T-cell (primary cell): ENCODE measurements at regions not wholly inside any gene's neighbourhood (a gene's known extent, or its start where the extent isn't known, plus 50 kb on each side); places are given as distances from the start of the nearest gene placed in this dataset.

ENCODE experiments used
- ATAC-seq, 4 experiments: fragments of 200-7000 bp in 3 of 4; fragments of 150-1000 bp in 1 of 4; cut with Tn5 transposase; replicated peaks in 1 of 4; 1 replicate in 3 of 4; 2 replicates in 1 of 4; pipeline ENCODE4 v1.10.0; 2021; ENCODE audit warnings: moderate library complexity in 3 of 4, mild to moderate bottlenecking in 2 of 4, moderate number of reproducible peaks in 1 of 4
- CTCF ChIA-PET, 2 donors: fragments of 300-600 bp; sonication (Branson Sonifier 250); formaldehyde crosslinking; loops; one replicate each; lab custom pipeline; 2022; ENCODE audit warnings: antibody characterized with exemption in 2 of 2; lab: Charles Lee
- POLR2A ChIA-PET, 2 donors: fragments of 300-600 bp; sonication (Branson Sonifier 250); formaldehyde crosslinking; loops; one replicate each; lab custom pipeline; 2022; ENCODE audit warnings: antibody characterized with exemption in 2 of 2; lab: Charles Lee
- DNase-seq, 35 experiments: peaks; one replicate each; pipeline versions ENCODE4 v3.0.0 to v3.0.0-alpha.2; 2013 to 2023
- H3K27ac ChIP-seq: one replicate; pipeline ENCODE4 v1.5.1; 2013; ENCODE audit warnings: low read length
- H3K27me3 ChIP-seq, 2 experiments: replicated peaks in 1 of 2; 1 replicate in 1 of 2; 2 replicates in 1 of 2; pipeline versions ENCODE4 v1.6.1 to v1.7.0; 2013; ENCODE audit warnings: low read length in 1 of 2, mixed read lengths in 1 of 2; ENCODE audit not compliant: control insufficient read depth in 2 of 2, insufficient read depth in 2 of 2; ENCODE audit errors: extremely low read depth in 1 of 2
- H3K36me3 ChIP-seq, 2 donors: 1 replicate in 1 of 2; 2 replicates in 1 of 2; pipeline versions ENCODE4 v1.6.1 to v1.7.0; 2013; ENCODE audit warnings: low read length in 1 of 2; ENCODE audit not compliant: control insufficient read depth in 2 of 2, insufficient read depth in 1 of 2; ENCODE audit errors: extremely low read depth in 1 of 2
- H3K4me1 ChIP-seq, 2 experiments: 1 replicate in 1 of 2; 2 replicates in 1 of 2; pipeline versions ENCODE4 v1.6.1 to v1.7.0; 2013; ENCODE audit warnings: low read length in 2 of 2, mixed read lengths in 1 of 2; ENCODE audit not compliant: insufficient read depth in 2 of 2, control insufficient read depth in 1 of 2; ENCODE audit errors: extremely low read depth in 1 of 2
- H3K4me3 ChIP-seq, 2 donors: 1 replicate in 1 of 2; 2 replicates in 1 of 2; pipeline versions ENCODE4 v1.5.1 to v1.7.0; 2013; ENCODE audit warnings: mild to moderate bottlenecking in 2 of 2, low read length in 1 of 2, moderate library complexity in 1 of 2; ENCODE audit not compliant: control insufficient read depth in 1 of 2; ENCODE audit errors: extremely low read depth in 1 of 2
- H3K9me3 ChIP-seq: 2 replicates; pipeline ENCODE4 v1.7.0; 2013
- H3K27ac Mint-ChIP-seq, 2 donors: one replicate each; pipeline ENCODE4 v1.8.0; 2020 to 2021; ENCODE audit warnings: mild to moderate bottlenecking in 2 of 2, mixed read lengths in 2 of 2
- H3K27me3 Mint-ChIP-seq, 2 donors: one replicate each; pipeline ENCODE4 v1.8.0; 2021 to 2022; ENCODE audit warnings: mixed read lengths in 2 of 2
- H3K36me3 Mint-ChIP-seq: one replicate; pipeline ENCODE4 v1.8.0; 2021; ENCODE audit warnings: mixed read lengths
- H3K4me1 Mint-ChIP-seq, 3 donors: one replicate each; pipeline ENCODE4 v1.8.0; 2020 to 2022; ENCODE audit warnings: mixed read lengths in 3 of 3, mild to moderate bottlenecking in 1 of 3
- H3K4me3 Mint-ChIP-seq, 3 donors: one replicate each; pipeline ENCODE4 v1.8.0; 2020 to 2022; ENCODE audit warnings: mild to moderate bottlenecking in 3 of 3, mixed read lengths in 3 of 3, moderate library complexity in 3 of 3
- H3K9me3 Mint-ChIP-seq, 3 donors: one replicate each; pipeline ENCODE4 v1.8.0; 2020 to 2022; ENCODE audit warnings: mixed read lengths in 3 of 3
- WGBS: methylation state at CpG from one replicate; pipeline ENCODE4 v1.1.5; 2013; ENCODE audit warnings: missing lambda C conversion rate; ENCODE audit not compliant: insufficient coverage; 5-methylcytosine and 5-hydroxymethylcytosine counted together

DNA sequence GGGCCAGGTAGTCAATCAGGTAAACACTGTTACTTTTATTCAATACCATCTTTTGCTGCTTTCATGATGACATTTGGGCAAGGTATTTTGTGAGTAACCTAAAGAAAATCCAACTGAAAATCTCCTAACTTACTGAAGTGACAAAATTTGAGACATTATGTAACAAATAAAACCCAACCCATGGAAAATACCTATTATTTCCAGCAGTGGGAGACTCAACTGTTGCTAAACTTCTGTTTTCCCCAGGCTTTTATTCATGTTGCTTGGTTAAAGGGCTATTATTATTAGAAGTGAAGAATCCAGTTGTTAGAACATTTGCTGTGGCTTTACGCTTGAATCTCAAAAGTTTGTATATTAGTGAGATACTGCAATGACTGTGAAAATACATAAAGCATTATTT, 215.9 kb downstream of the MDFIC start:
- Mint-ChIP-seq H3K9me3 (peaks cover 0 to 6% (median 4%) of the 10 kb centered on the region in 3 donors), H3K27ac (no peak overlapping the region), H3K36me3 (no peaks in the 10 kb centered on the region), H3K27me3 (no peaks in the 10 kb centered on the region), H3K4me1 (peaks cover 25 to 32% (median 29%) of the 10 kb centered on the region in 3 donors), H3K4me3 (no peak overlapping the region)
- Histone ChIP-seq H3K27ac (no peak overlapping the region), H3K4me1 (peaks cover 8 to 26% of the 10 kb centered on the region in 2 experiments), H3K9me3 (no peaks in the 10 kb centered on the region), H3K36me3 (no peaks in the 10 kb centered on the region), H3K27me3 (no peaks in the 10 kb centered on the region), H3K4me3 (no peak overlapping the region)
- no peak for ATAC-seq
- CTCF ChIA-PET = no interaction called here
- POLR2A ChIA-PET = no interaction called here
- DNase-seq = no peak
- WGBS = no CpG with 5 or more reads among the region's 1 CpG

DNA sequence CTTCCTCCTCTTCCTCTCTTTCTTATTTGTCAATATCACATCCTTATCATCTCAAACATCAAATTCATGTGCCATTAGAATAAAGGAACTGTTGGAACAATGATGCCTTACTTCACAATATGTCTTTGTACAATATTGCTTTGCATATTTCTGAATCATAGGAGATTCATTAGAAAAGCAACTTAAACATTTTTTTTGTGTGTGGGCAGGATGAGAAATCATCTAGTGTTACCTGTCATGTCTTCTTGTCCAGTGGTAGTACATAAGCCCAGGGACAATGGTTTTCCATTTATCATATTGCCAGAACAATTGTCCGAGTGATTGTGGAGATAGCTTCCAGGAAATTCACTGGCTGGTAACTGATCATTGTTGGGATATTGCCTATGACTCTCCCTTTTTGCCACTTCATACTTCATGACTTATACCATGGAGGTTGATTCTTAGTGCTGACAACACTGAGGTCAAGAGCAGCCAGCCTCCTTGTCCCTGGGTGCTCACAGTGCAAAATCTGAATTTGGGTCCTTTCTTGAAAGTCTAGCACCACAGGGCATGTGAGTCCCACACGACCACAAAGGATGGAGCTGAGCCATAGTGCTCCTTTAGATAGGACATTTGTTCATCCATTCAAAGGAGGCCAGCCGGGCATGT, 215.0 kb downstream of the MDFIC start:
- Mint-ChIP-seq H3K36me3 (no peaks in the 10 kb centered on the region), H3K27me3 (no peaks in the 10 kb centered on the region), H3K4me1 (peaks cover 25 to 35% (median 29%) of the 10 kb centered on the region in 3 donors), H3K4me3 (peak overlapping the region in 1 of 3 donors; percentile 28), H3K27ac (peak overlapping the region; percentile 40 to 66), H3K9me3 (peaks cover 0 to 10% (median 4%) of the 10 kb centered on the region in 3 donors)
- WGBS = 67% methylated on average over 1 of the region's 3 CpGs
- Histone ChIP-seq H3K36me3 (no peaks in the 10 kb centered on the region), H3K4me1 (peaks cover 8 to 26% of the 10 kb centered on the region in 2 experiments), H3K27ac (peak overlapping the region; percentile 34), H3K27me3 (no peaks in the 10 kb centered on the region), H3K4me3 (no peak overlapping the region), H3K9me3 (no peaks in the 10 kb centered on the region)
- DNase-seq (no peak), ATAC-seq (no peak)
- ChIA-PET CTCF (no interaction called here), POLR2A (no interaction called here)

DNA sequence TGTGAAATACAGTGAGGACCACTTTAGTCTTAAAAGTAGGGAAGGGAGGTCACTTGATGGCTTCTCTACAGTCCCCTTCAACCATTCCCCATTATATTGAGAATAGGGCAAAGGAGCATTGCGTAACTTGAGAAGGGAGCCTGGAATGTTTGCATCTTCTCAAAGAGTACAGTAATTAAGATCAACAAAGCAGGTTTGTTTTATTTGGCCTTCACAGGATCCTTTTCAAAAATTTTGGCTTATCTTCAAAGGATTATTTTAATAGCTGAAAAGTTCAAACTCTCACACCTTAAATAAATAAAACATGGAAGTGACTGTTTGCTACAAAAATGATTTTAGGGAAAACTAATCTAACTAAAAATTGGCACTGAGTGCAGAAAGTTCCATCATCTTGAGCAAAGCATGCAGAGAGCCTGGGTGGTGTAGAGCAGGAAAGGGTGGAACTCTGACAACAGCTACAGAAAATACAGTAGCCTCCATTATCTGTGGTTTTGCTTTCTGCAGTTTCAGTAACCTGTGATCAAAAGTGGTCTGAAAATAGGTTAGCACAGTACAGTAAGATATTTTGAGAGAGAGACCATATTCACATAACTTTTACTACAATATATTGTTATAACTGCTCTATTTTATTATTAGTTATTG, 214.0 kb downstream of the MDFIC start:
- H3K9me3 ChIP-seq = no peaks in the 10 kb centered on the region
- ChIA-PET CTCF (no interaction called here), POLR2A (no interaction called here)
- Mint-ChIP-seq H3K27ac (peak overlapping the region in 1 of 2 donors; percentile 71), H3K9me3 (peaks cover 0 to 11% (median 4%) of the 10 kb centered on the region in 3 donors), H3K4me3 (peak overlapping the region in 1 of 3 donors; percentile 18), H3K36me3 (no peaks in the 10 kb centered on the region), H3K27me3 (no peaks in the 10 kb centered on the region), H3K4me1 (peaks cover 25 to 35% (median 29%) of the 10 kb centered on the region in 3 donors)
- DNase-seq = peak in 1 of 35 experiments; percentile 25
- WGBS = no CpG with 5 or more reads among the region's 1 CpG
- H3K4me3 ChIP-seq = no peak overlapping the region
- H3K27ac ChIP-seq = peak overlapping the region; percentile 34
- H3K4me1 ChIP-seq = peaks cover 8 to 26% of the 10 kb centered on the region in 2 experiments
- H3K27me3 ChIP-seq = no peaks in the 10 kb centered on the region
- peak in 3 of 4 experiments; percentile 77 to 86 (median 84) for ATAC-seq
- H3K36me3 ChIP-seq = no peaks in the 10 kb centered on the region

DNA sequence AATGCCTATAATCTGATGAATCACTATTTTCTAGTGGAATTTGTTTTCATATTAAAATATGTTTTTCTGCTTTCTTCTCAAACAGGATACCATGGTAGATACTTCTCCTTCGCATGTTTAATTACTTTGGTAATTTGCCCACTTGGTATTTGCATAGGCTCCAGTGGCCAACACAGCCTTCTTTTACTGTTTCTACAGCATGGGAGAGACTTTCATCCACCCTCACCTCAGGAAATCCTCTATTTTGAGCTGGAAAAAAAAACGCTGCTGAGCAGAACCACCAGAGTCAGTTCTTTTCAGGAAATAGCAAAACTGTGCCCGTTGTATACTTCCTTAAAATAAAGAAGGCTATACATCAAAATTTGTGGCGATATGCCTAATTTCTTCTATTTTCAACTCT, 213.3 kb downstream of the MDFIC start:
- Histone ChIP-seq H3K36me3 (no peaks in the 10 kb centered on the region), H3K4me3 (no peak overlapping the region), H3K27ac (no peak overlapping the region), H3K4me1 (peaks cover 8 to 26% of the 10 kb centered on the region in 2 experiments), H3K9me3 (no peaks in the 10 kb centered on the region), H3K27me3 (no peaks in the 10 kb centered on the region)
- ATAC-seq (no peak), DNase-seq (no peak)
- Mint-ChIP-seq H3K27ac (peak overlapping the region in 1 of 2 donors; percentile 32), H3K9me3 (peaks cover 0 to 11% (median 4%) of the 10 kb centered on the region in 3 donors), H3K36me3 (no peaks in the 10 kb centered on the region), H3K27me3 (no peaks in the 10 kb centered on the region), H3K4me1 (peaks cover 25 to 35% (median 29%) of the 10 kb centered on the region in 3 donors), H3K4me3 (peak overlapping the region in 1 of 3 donors; percentile 18)
- ChIA-PET CTCF (no interaction called here), POLR2A (interaction anchor here in 1 of 2 donors (0.5 kb wide), 1 partner anchor 998 kb away, joined by 6 read pairs; no protein-coding TSS in a partner anchor)
- no CpG with 5 or more reads among the region's 4 CpGs for WGBS

DNA sequence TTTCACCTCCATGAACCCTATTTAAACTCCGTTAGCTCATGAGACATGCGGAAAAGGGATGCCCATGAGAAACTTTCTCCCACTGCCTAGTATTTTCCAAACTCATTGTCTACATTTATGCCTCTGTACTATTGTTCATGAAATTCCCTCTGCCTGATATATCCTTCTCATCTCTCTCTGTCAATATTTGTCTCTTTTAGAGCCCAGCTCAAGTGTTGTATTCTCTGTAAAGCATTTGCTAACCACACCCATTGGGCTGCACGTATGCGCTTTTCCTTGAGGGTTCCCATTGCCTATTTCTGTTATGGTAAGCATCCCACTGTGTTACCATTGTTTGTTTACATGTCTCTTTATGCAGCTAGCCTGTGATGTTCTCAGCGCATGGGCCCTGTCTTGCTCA, 211.4 kb downstream of the MDFIC start:
- 98% methylated on average over 4 of the region's 5 CpGs for WGBS
- Histone ChIP-seq H3K27me3 (no peaks in the 10 kb centered on the region), H3K36me3 (no peaks in the 10 kb centered on the region), H3K9me3 (no peaks in the 10 kb centered on the region), H3K4me1 (peaks cover 8 to 26% of the 10 kb centered on the region in 2 experiments), H3K27ac (no peak overlapping the region), H3K4me3 (no peak overlapping the region)
- H3K36me3 Mint-ChIP-seq = no peaks in the 10 kb centered on the region
- no peaks in the 10 kb centered on the region for H3K27me3 Mint-ChIP-seq
- peaks cover 0 to 11% (median 4%) of the 10 kb centered on the region in 3 donors for H3K9me3 Mint-ChIP-seq
- no peak for ATAC-seq
- H3K4me1 Mint-ChIP-seq = peaks cover 25 to 35% (median 29%) of the 10 kb centered on the region in 3 donors
- H3K4me3 Mint-ChIP-seq = no peak overlapping the region
- DNase-seq = no peak
- H3K27ac Mint-ChIP-seq = no peak overlapping the region
- POLR2A ChIA-PET = interaction anchor here in 1 of 2 donors (0.7 kb wide), 1 partner anchor 169 kb away, joined by 3 read pairs; no protein-coding TSS in a partner anchor
- CTCF ChIA-PET = interaction anchor here in 1 of 2 donors (0.5 kb wide), 1 partner anchor 1141 kb away, joined by 8 read pairs; no protein-coding TSS in a partner anchor

DNA sequence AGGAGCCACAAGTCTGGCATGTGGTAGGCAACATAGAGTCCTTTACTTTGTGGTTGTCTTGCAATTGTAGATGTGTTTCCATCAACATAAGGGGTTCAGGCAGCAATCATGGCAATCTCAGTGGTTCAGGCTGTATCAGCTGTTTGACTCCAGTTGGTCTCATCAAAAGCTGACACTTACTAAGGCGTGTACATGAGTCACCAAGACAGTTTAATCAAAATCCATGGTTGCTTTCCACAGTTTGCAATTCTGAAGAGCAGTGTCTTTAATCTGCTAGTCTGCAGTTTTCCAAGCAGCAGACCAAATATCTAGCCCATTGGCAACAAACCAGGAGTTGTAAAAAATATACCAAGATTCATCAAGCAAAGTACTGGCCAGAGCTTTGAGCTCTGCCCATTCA, 210.2 kb downstream of the MDFIC start:
- ATAC-seq = no peak
- Histone ChIP-seq H3K27me3 (no peaks in the 10 kb centered on the region), H3K9me3 (no peaks in the 10 kb centered on the region), H3K27ac (no peak overlapping the region), H3K36me3 (no peaks in the 10 kb centered on the region), H3K4me1 (peaks cover 6 to 29% of the 10 kb centered on the region in 2 experiments), H3K4me3 (no peak overlapping the region)
- Mint-ChIP-seq H3K27me3 (no peaks in the 10 kb centered on the region), H3K27ac (no peak overlapping the region), H3K36me3 (no peaks in the 10 kb centered on the region), H3K4me1 (peaks cover 26 to 35% (median 34%) of the 10 kb centered on the region in 3 donors), H3K9me3 (peaks cover 0 to 11% (median 4%) of the 10 kb centered on the region in 3 donors), H3K4me3 (no peak overlapping the region)
- no peak for DNase-seq
- POLR2A ChIA-PET = no interaction called here
- WGBS = 100% methylated on average over 1 of the region's 1 CpG
- CTCF ChIA-PET = interaction anchor here in 1 of 2 donors (0.5 kb wide), 1 partner anchor 1675 kb away, joined by 5 read pairs; no protein-coding TSS in a partner anchor
